Mesenchymal stem cell (in vitro differentiated cells and primary cell): ENCODE measurements at regions not wholly inside any gene's neighbourhood (a gene's known extent, or its start where the extent isn't known, plus 50 kb on each side); places are given as distances from the start of the nearest gene placed in this dataset.

Source experiments
- DNase-seq: peaks from one replicate; pipeline ENCODE4 v3.0.0-alpha.2; 2013
- H2AFZ ChIP-seq: one replicate; pipeline ENCODE4 v1.6.1; 2013; ENCODE audit warnings: low read depth, mild to moderate bottlenecking, control low read depth, inconsistent platforms, low read length, moderate library complexity
- H2AK5ac ChIP-seq: 2 replicates; pipeline ENCODE4 v1.6.1; 2013; ENCODE audit warnings: low read length, moderate library complexity, mild to moderate bottlenecking, inconsistent platforms; ENCODE audit not compliant: severe bottlenecking
- H2BK120ac ChIP-seq: one replicate; pipeline ENCODE4 v1.6.1; 2013; ENCODE audit warnings: low read depth, mild to moderate bottlenecking, inconsistent platforms, low read length, moderate library complexity
- H2BK12ac ChIP-seq, 2 experiments: one replicate each; pipeline ENCODE4 v1.6.1; 2013; ENCODE audit warnings: inconsistent platforms in 2 of 2, low read length in 2 of 2, mild to moderate bottlenecking in 2 of 2, moderate library complexity in 2 of 2, control low read depth in 1 of 2
- H2BK15ac ChIP-seq: one replicate; pipeline ENCODE4 v1.6.1; 2013; ENCODE audit warnings: mild to moderate bottlenecking, low read depth, inconsistent platforms; ENCODE audit not compliant: poor library complexity, severe bottlenecking
- H2BK5ac ChIP-seq: 2 replicates; pipeline ENCODE4 v1.6.1; 2013; ENCODE audit warnings: low read depth, mild to moderate bottlenecking, low read length, control low read depth, inconsistent platforms; ENCODE audit not compliant: poor library complexity, severe bottlenecking
- H3K14ac ChIP-seq, 2 experiments: one replicate each; pipeline ENCODE4 v1.6.1; 2013; ENCODE audit warnings: inconsistent platforms in 2 of 2, low read length in 2 of 2, control low read depth in 1 of 2, mild to moderate bottlenecking in 1 of 2, moderate library complexity in 1 of 2
- H3K18ac ChIP-seq, 2 experiments: one replicate each; pipeline ENCODE4 v1.6.1; 2013; ENCODE audit warnings: inconsistent platforms in 2 of 2, low read length in 2 of 2, control low read depth in 1 of 2, low read depth in 1 of 2, mild to moderate bottlenecking in 1 of 2
- H3K23ac ChIP-seq, 2 experiments: one replicate each; pipeline ENCODE4 v1.6.1; 2013; ENCODE audit warnings: inconsistent platforms in 2 of 2, low read length in 2 of 2, mild to moderate bottlenecking in 2 of 2, moderate library complexity in 2 of 2, control low read depth in 1 of 2
- H3K27ac ChIP-seq: 2 replicates; pipeline ENCODE4 v1.5.1; 2013; ENCODE audit warnings: mild to moderate bottlenecking, moderate library complexity, low read length, control low read depth, inconsistent platforms; ENCODE audit not compliant: poor library complexity, severe bottlenecking
- H3K27me3 ChIP-seq, 2 experiments: 2 replicates each; pipeline versions ENCODE4 v1.6.1 to v1.7.0; 2013; ENCODE audit warnings: low read length in 2 of 2, mild to moderate bottlenecking in 2 of 2, moderate library complexity in 2 of 2, control low read depth in 1 of 2, inconsistent platforms in 1 of 2; ENCODE audit not compliant: control insufficient read depth in 1 of 2, insufficient read depth in 1 of 2
- H3K36me3 ChIP-seq, 2 experiments: 2 replicates each; pipeline versions ENCODE4 v1.6.1 to v1.7.0; 2013; ENCODE audit warnings: low read length in 2 of 2, control low read depth in 1 of 2, inconsistent platforms in 1 of 2, low read depth in 1 of 2, mild to moderate bottlenecking in 1 of 2; ENCODE audit not compliant: insufficient read depth in 2 of 2, control insufficient read depth in 1 of 2
- H3K4ac ChIP-seq, 2 experiments: one replicate each; pipeline ENCODE4 v1.6.1; 2013; ENCODE audit warnings: inconsistent platforms in 2 of 2, low read length in 2 of 2, mild to moderate bottlenecking in 2 of 2, moderate library complexity in 2 of 2, control low read depth in 1 of 2, low read depth in 1 of 2
- H3K4me1 ChIP-seq: 2 replicates; pipeline ENCODE4 v1.6.1; 2013; ENCODE audit warnings: low read depth, low read length, control low read depth; ENCODE audit not compliant: control insufficient read depth, insufficient read depth
- H3K4me2 ChIP-seq: 2 replicates; pipeline ENCODE4 v1.6.1; 2013; ENCODE audit warnings: low read length, mild to moderate bottlenecking, inconsistent platforms; ENCODE audit not compliant: poor library complexity, severe bottlenecking
- H3K4me3 ChIP-seq, 2 experiments: 2 replicates each; pipeline versions ENCODE4 v1.5.1 to v1.7.0; 2013; ENCODE audit warnings: low read length in 2 of 2, mild to moderate bottlenecking in 2 of 2, control low read depth in 1 of 2, low read depth in 1 of 2; ENCODE audit not compliant: insufficient read depth in 1 of 2
- H3K79me1 ChIP-seq: replicated peaks from 2 replicates; pipeline ENCODE4 v1.6.1; 2013; ENCODE audit warnings: mild to moderate bottlenecking, control low read depth, low read length, inconsistent platforms; ENCODE audit not compliant: poor library complexity, severe bottlenecking
- H3K9ac ChIP-seq: 2 replicates; pipeline ENCODE4 v1.7.0; 2013; ENCODE audit warnings: mild to moderate bottlenecking, low read length, moderate library complexity
- H3K9me3 ChIP-seq: 2 replicates; pipeline ENCODE4 v1.7.0; 2013; ENCODE audit warnings: mild to moderate bottlenecking, low read length; ENCODE audit not compliant: control insufficient read depth
- H4K8ac ChIP-seq: one replicate; pipeline ENCODE4 v1.6.1; 2013; ENCODE audit warnings: inconsistent platforms, mild to moderate bottlenecking, low read length, moderate library complexity
- H4K91ac ChIP-seq: one replicate; pipeline ENCODE4 v1.6.1; 2013; ENCODE audit warnings: mild to moderate bottlenecking, low read length, inconsistent platforms
- WGBS: methylation state at CpG from one replicate; pipeline ENCODE4 v1.1.7; 2013; ENCODE audit warnings: mixed read lengths; 5-methylcytosine and 5-hydroxymethylcytosine counted together

- Histone ChIP-seq H3K4me2 (no peak overlapping the region), H2BK12ac (no peak overlapping the region), H4K8ac (no peak overlapping the region), H3K4me3 (no peak overlapping the region), H2BK5ac (no peak overlapping the region), H3K79me1 (no peaks in the 10 kb centered on the region), H2AFZ (no peak overlapping the region), H2BK120ac (no peak overlapping the region), H3K18ac (no peak overlapping the region), H3K27me3 (no peaks in the 10 kb centered on the region), H3K27ac (peak overlapping the region; percentile 74), H3K9me3 (no peaks in the 10 kb centered on the region), H3K9ac (no peak overlapping the region), H3K36me3 (peaks cover 0 to 16% of the 10 kb centered on the region in 2 experiments), H2AK5ac (no peak overlapping the region), H3K14ac (no peak overlapping the region), H3K23ac (no peak overlapping the region), H2BK15ac (no peak overlapping the region), H4K91ac (no peak overlapping the region), H3K4ac (no peak overlapping the region), H3K4me1 (peaks cover 4% of the 10 kb centered on the region)
- WGBS: 91% methylated on average over 3 of the region's 3 CpGs
- no peak for DNase-seq
Measured at GRCh38 chr6:71402096-71402495, 113.5 kb downstream of the OGFRL1 start.

- H3K4me2 ChIP-seq: peak overlapping the region; percentile 63
- peak overlapping the region; percentile 95 for H3K27ac ChIP-seq
- 10% methylated on average over 5 of the region's 9 CpGs for WGBS
- H3K18ac ChIP-seq: peak overlapping the region; percentile 9 to 48
- peak; percentile 41 for DNase-seq
- H3K4ac ChIP-seq: no peak overlapping the region
- H4K8ac ChIP-seq: no peak overlapping the region
- H3K14ac ChIP-seq: no peak overlapping the region
- no peaks in the 10 kb centered on the region for H3K79me1 ChIP-seq
- H3K9ac ChIP-seq: peak overlapping the region; percentile 13
- H2BK5ac ChIP-seq: peak overlapping the region; percentile 24
- no peak overlapping the region for H2BK120ac ChIP-seq
- no peaks in the 10 kb centered on the region for H3K9me3 ChIP-seq
- no peak overlapping the region for H2BK15ac ChIP-seq
- no peak overlapping the region for H4K91ac ChIP-seq
- peak overlapping the region; percentile 86 for H2AK5ac ChIP-seq
- H2BK12ac ChIP-seq: no peak overlapping the region
- no peaks in the 10 kb centered on the region for H3K27me3 ChIP-seq
- H2AFZ ChIP-seq: no peak overlapping the region
- no peak overlapping the region for H3K4me3 ChIP-seq
- no peak overlapping the region for H3K23ac ChIP-seq
- H3K4me1 ChIP-seq: peaks cover 7% of the 10 kb centered on the region
- H3K36me3 ChIP-seq: peaks cover 3 to 7% of the 10 kb centered on the region in 2 experiments
Measured at GRCh38 chr6:71403422-71404134, 115.0 kb downstream of the OGFRL1 start.

GRCh38 chr6:71404145-71404966 lies 115.7 kb downstream of the OGFRL1 start:
- Histone ChIP-seq H3K14ac (no peak overlapping the region), H3K4me2 (no peak overlapping the region), H4K91ac (no peak overlapping the region), H3K9ac (peak overlapping the region; percentile 13), H3K4me1 (peaks cover 7% of the 10 kb centered on the region), H3K23ac (no peak overlapping the region), H3K9me3 (no peaks in the 10 kb centered on the region), H3K79me1 (no peaks in the 10 kb centered on the region), H3K4ac (no peak overlapping the region), H2BK12ac (no peak overlapping the region), H3K18ac (no peak overlapping the region), H2BK5ac (peak overlapping the region; percentile 19), H3K27ac (peak overlapping the region; percentile 95), H2BK15ac (no peak overlapping the region), H3K4me3 (no peak overlapping the region), H3K27me3 (no peaks in the 10 kb centered on the region), H2AK5ac (no peak overlapping the region), H4K8ac (no peak overlapping the region), H3K36me3 (peaks cover 3 to 7% of the 10 kb centered on the region in 2 experiments), H2BK120ac (no peak overlapping the region), H2AFZ (no peak overlapping the region)
- no CpG with 5 or more reads among the region's 4 CpGs for WGBS
- peak; percentile 43 for DNase-seq

GRCh38 chr6:71404967-71405278 lies 116.3 kb downstream of the OGFRL1 start:
- H3K79me1 ChIP-seq: no peaks in the 10 kb centered on the region
- no peak overlapping the region for H2BK15ac ChIP-seq
- H3K27me3 ChIP-seq: no peaks in the 10 kb centered on the region
- peaks cover 7 to 13% of the 10 kb centered on the region in 2 experiments for H3K36me3 ChIP-seq
- H3K23ac ChIP-seq: no peak overlapping the region
- H3K9me3 ChIP-seq: no peaks in the 10 kb centered on the region
- WGBS: no CpG with 5 or more reads among the region's 1 CpG
- H3K14ac ChIP-seq: no peak overlapping the region
- H3K4me3 ChIP-seq: no peak overlapping the region
- no peak overlapping the region for H3K4me2 ChIP-seq
- no peak overlapping the region for H3K18ac ChIP-seq
- H2BK120ac ChIP-seq: no peak overlapping the region
- H3K4ac ChIP-seq: no peak overlapping the region
- H2AK5ac ChIP-seq: no peak overlapping the region
- H2BK12ac ChIP-seq: no peak overlapping the region
- peaks cover 11% of the 10 kb centered on the region for H3K4me1 ChIP-seq
- H3K27ac ChIP-seq: peak overlapping the region; percentile 95
- no peak overlapping the region for H3K9ac ChIP-seq
- no peak overlapping the region for H2BK5ac ChIP-seq
- H4K8ac ChIP-seq: no peak overlapping the region
- H2AFZ ChIP-seq: no peak overlapping the region
- H4K91ac ChIP-seq: no peak overlapping the region
- DNase-seq: no peak
